HL-60 (cell line): ENCODE measurements at regions not wholly inside any gene's neighbourhood (a gene's known extent, or its start where the extent isn't known, plus 50 kb on each side); places are given as distances from the start of the nearest gene placed in this dataset.

ENCODE experiments used
- GABPA ChIP-seq: IDR thresholded peaks from 2 replicates; pipeline ENCODE4 v1.6.1; 2012; ENCODE audit warnings: low read depth
- POLR2AphosphoS5 ChIP-seq: IDR thresholded peaks from 2 replicates; pipeline ENCODE4 v1.6.1; 2012; ENCODE audit warnings: low read depth
- SPI1 ChIP-seq: IDR thresholded peaks from 2 replicates; pipeline ENCODE4 v1.6.1; 2012; ENCODE audit warnings: low read depth, mild to moderate bottlenecking, borderline replicate concordance
- TF ChIP-seq, protein P1 (sequence below): IDR thresholded peaks from one replicate; pipeline ENCODE4 v1.5.1; 2011; ENCODE audit warnings: low read length, control low read depth, inconsistent platforms; ENCODE audit not compliant: insufficient read depth
- TF ChIP-seq, protein P2 (sequence below): IDR thresholded peaks from 2 replicates; pipeline ENCODE4 v1.6.1; 2012; ENCODE audit warnings: low read depth; ENCODE audit not compliant: insufficient replicate concordance

DNA sequence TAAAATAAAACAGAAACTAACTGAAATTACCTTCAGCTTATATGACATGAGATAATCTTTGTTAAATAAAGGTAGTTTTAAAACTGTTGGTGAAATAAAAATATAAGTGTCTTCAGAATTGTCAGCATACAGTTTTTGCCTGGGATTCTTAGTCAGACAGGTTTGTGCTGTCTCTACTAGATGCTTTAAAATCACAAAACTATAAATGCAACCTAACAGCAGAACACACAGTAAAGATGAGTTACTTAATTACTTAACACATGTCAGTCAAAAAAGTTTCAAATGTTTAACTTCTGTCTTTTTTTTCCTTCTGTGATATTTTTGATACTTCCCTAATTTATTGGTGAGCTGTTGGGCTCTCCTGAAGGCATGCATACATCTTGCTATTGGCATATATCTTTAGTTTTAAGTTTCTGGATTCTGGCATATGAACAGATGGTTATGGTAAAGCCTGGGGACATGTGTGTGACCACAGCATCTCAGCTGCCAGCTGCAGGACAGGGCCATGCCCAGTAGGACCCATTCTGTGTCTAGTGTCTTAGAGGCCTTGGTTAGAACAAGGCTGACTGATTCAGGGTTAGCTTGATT is 231.1 kb upstream of the NUDT12 start:
- TF ChIP-seq, protein P1, sequence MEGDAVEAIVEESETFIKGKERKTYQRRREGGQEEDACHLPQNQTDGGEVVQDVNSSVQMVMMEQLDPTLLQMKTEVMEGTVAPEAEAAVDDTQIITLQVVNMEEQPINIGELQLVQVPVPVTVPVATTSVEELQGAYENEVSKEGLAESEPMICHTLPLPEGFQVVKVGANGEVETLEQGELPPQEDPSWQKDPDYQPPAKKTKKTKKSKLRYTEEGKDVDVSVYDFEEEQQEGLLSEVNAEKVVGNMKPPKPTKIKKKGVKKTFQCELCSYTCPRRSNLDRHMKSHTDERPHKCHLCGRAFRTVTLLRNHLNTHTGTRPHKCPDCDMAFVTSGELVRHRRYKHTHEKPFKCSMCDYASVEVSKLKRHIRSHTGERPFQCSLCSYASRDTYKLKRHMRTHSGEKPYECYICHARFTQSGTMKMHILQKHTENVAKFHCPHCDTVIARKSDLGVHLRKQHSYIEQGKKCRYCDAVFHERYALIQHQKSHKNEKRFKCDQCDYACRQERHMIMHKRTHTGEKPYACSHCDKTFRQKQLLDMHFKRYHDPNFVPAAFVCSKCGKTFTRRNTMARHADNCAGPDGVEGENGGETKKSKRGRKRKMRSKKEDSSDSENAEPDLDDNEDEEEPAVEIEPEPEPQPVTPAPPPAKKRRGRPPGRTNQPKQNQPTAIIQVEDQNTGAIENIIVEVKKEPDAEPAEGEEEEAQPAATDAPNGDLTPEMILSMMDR: no peak
- no peak for TF ChIP-seq POLR2AphosphoS5
- no peak for TF ChIP-seq GABPA
- TF ChIP-seq, protein P2, sequence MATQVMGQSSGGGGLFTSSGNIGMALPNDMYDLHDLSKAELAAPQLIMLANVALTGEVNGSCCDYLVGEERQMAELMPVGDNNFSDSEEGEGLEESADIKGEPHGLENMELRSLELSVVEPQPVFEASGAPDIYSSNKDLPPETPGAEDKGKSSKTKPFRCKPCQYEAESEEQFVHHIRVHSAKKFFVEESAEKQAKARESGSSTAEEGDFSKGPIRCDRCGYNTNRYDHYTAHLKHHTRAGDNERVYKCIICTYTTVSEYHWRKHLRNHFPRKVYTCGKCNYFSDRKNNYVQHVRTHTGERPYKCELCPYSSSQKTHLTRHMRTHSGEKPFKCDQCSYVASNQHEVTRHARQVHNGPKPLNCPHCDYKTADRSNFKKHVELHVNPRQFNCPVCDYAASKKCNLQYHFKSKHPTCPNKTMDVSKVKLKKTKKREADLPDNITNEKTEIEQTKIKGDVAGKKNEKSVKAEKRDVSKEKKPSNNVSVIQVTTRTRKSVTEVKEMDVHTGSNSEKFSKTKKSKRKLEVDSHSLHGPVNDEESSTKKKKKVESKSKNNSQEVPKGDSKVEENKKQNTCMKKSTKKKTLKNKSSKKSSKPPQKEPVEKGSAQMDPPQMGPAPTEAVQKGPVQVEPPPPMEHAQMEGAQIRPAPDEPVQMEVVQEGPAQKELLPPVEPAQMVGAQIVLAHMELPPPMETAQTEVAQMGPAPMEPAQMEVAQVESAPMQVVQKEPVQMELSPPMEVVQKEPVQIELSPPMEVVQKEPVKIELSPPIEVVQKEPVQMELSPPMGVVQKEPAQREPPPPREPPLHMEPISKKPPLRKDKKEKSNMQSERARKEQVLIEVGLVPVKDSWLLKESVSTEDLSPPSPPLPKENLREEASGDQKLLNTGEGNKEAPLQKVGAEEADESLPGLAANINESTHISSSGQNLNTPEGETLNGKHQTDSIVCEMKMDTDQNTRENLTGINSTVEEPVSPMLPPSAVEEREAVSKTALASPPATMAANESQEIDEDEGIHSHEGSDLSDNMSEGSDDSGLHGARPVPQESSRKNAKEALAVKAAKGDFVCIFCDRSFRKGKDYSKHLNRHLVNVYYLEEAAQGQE: no peak
- no peak for TF ChIP-seq SPI1
